K562 (cell line): ENCODE measurements at regions not wholly inside any gene's neighbourhood (a gene's known extent, or its start where the extent isn't known, plus 50 kb on each side); places are given as distances from the start of the nearest gene placed in this dataset.

Experiments
- CGGBP1 ChIP-seq: fragments of 250-450 bp; sonication (Bioruptor Pico); IDR thresholded peaks from 2 replicates; pipeline ENCODE4 v1.9.0; 2021; ENCODE audit warnings: mild to moderate bottlenecking
- ETV5 ChIP-seq: sonication (generic); formaldehyde crosslinking; IDR thresholded peaks from 2 replicates; pipeline ENCODE4 v1.4.0; 2020; ENCODE audit warnings: low read depth, mild to moderate bottlenecking, missing genetic modification reagents
- ZKSCAN3 ChIP-seq: fragments of 250-450 bp; sonication (Bioruptor Pico); IDR thresholded peaks from 2 replicates; pipeline ENCODE4 v1.4.0; 2020
- ZKSCAN8 ChIP-seq: fragments of 200-800 bp; sonication (Bioruptor generic); IDR thresholded peaks from 2 replicates; pipeline ENCODE4 v1.6.1; 2016; ENCODE audit warnings: missing genetic modification characterization, missing compliant biosample characterization
- ZNF253 ChIP-seq: fragments of 250-450 bp; sonication (Bioruptor Pico); conservative IDR thresholded peaks from 2 replicates; pipeline ENCODE4 v1.6.1; 2021; ENCODE audit warnings: mild to moderate bottlenecking
- ZNF318 ChIP-seq, 2 experiments: fragments of 450-650 bp; IDR thresholded peaks; 2 replicates each; pipeline ENCODE4 v1.6.1; 2016; ENCODE audit warnings: mild to moderate bottlenecking in 2 of 2, borderline replicate concordance in 1 of 2, low read depth in 1 of 2, moderate library complexity in 1 of 2
- ZNF561 ChIP-seq: fragments of 450-650 bp; formaldehyde crosslinking; conservative IDR thresholded peaks from 2 replicates; pipeline ENCODE4 v1.4.0; 2020; ENCODE audit warnings: mild to moderate bottlenecking, moderate library complexity
- ZNF668 ChIP-seq: fragments of 250-450 bp; sonication (Bioruptor Pico); IDR thresholded peaks from 2 replicates; pipeline ENCODE4 v1.8.0; 2022; ENCODE audit warnings: mild to moderate bottlenecking, inconsistent platforms
- ZNF699 ChIP-seq: fragments of 250-450 bp; sonication (Bioruptor Pico); IDR thresholded peaks from 2 replicates; pipeline ENCODE4 v1.8.0; 2021; ENCODE audit warnings: mild to moderate bottlenecking, moderate library complexity; ENCODE audit not compliant: insufficient replicate concordance
- TF ChIP-seq, protein P1 (sequence below): fragments of 450-650 bp; IDR thresholded peaks from 2 replicates; pipeline ENCODE4 v1.6.1; 2016; ENCODE audit warnings: low read depth, mild to moderate bottlenecking, moderate library complexity

- TF ChIP-seq ZNF318 (IDR thresholded peaks at IDR 0.05; ENCODE audit: borderline replicate concordance in 1 of 2, low read depth in 1 of 2) = no peak
- TF ChIP-seq, protein P1, sequence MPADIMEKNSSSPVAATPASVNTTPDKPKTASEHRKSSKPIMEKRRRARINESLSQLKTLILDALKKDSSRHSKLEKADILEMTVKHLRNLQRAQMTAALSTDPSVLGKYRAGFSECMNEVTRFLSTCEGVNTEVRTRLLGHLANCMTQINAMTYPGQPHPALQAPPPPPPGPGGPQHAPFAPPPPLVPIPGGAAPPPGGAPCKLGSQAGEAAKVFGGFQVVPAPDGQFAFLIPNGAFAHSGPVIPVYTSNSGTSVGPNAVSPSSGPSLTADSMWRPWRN = no peak
- no peak for TF ChIP-seq ZKSCAN8 (CRISPR knock-in tag)
- no peak for TF ChIP-seq ETV5 (CRISPR knock-in tag)
- no peak for TF ChIP-seq ZNF668 (CRISPR knock-in tag)
- TF ChIP-seq CGGBP1 (CRISPR knock-in tag) = no peak
- no peak for TF ChIP-seq ZKSCAN3
- no peak for TF ChIP-seq ZNF253 (CRISPR knock-in tag)
- TF ChIP-seq ZNF699 = no peak
- TF ChIP-seq ZNF561 (CRISPR knock-in tag) = no peak
These were observed 83.2 kb upstream of the USP9X start (continued) for GRCh38 chrX:41002026-41002425.
